Bronchial epithelial cell (primary cell): ENCODE measurements at regions not wholly inside any gene's neighbourhood (a gene's known extent, or its start where the extent isn't known, plus 50 kb on each side); places are given as distances from the start of the nearest gene placed in this dataset.
A peak's percentile ranks its signal among the peaks of the same experiment; 100 is the strongest.

Source experiments
- DNase-seq: peaks from one replicate; pipeline ENCODE4 v3.0.0-alpha.2; 2010; ENCODE audit warnings: low read depth
- FAIRE-seq: peaks from 2 replicates; lab custom pipeline; 2011; peaks lifted over from hg19 to GRCh38; lab: Jason Lieb, UNC
- H3K27me3 ChIP-seq: 2 replicates; pipeline ENCODE4 v1.5.1; 2011; ENCODE audit warnings: low read length; ENCODE audit not compliant: control insufficient read depth, insufficient read depth
- H3K36me3 ChIP-seq: 2 replicates; pipeline ENCODE4 v1.5.1; 2011; ENCODE audit warnings: low read length; ENCODE audit not compliant: control insufficient read depth, insufficient read depth
- H3K4me3 ChIP-seq: 2 replicates; pipeline ENCODE4 v1.5.1; 2011; ENCODE audit warnings: mild to moderate bottlenecking, low read depth, low read length, control low read depth
- CTCF ChIP-seq: IDR thresholded peaks from 2 replicates; pipeline ENCODE4 v1.5.1; 2011; ENCODE audit warnings: mild to moderate bottlenecking, moderate library complexity, low read length, control low read depth, inconsistent platforms; ENCODE audit not compliant: insufficient read depth, severe bottlenecking

GRCh38 chr10:94206176-94206575 is 156.6 kb downstream of the NOC3L start:
- Histone ChIP-seq H3K4me3 (no peak overlapping the region), H3K27me3 (no peaks in the 10 kb centered on the region), H3K36me3 (no peaks in the 10 kb centered on the region)
- DNase-seq (no peak), FAIRE-seq (peak; percentile 43)
- TF ChIP-seq CTCF, result no peak

- H3K27me3 ChIP-seq, result no peaks in the 10 kb centered on the region
- no peaks in the 10 kb centered on the region for H3K36me3 ChIP-seq
- no peak for TF ChIP-seq CTCF
- no peak overlapping the region for H3K4me3 ChIP-seq
- FAIRE-seq, result no peak
- no peak for DNase-seq
Measured at GRCh38 chr10:94208315-94208714, 154.4 kb downstream of the NOC3L start.

- no peak for TF ChIP-seq CTCF
- no peaks in the 10 kb centered on the region for H3K36me3 ChIP-seq
- no peaks in the 10 kb centered on the region for H3K27me3 ChIP-seq
- FAIRE-seq (peak; percentile 18), DNase-seq (no peak)
- H3K4me3 ChIP-seq, result no peak overlapping the region
Measured at GRCh38 chr10:94210440-94211168, 152.1 kb downstream of the NOC3L start.

- TF ChIP-seq CTCF, result no peak
- Histone ChIP-seq H3K36me3 (no peaks in the 10 kb centered on the region), H3K4me3 (no peak overlapping the region), H3K27me3 (no peaks in the 10 kb centered on the region)
- no peak for FAIRE-seq
- no peak for DNase-seq
Measured at GRCh38 chr10:94211169-94211510, 151.6 kb downstream of the NOC3L start.

GRCh38 chr10:94213001-94213530 is 149.7 kb downstream of the NOC3L start:
- FAIRE-seq (no peak), DNase-seq (peak; percentile 13)
- Histone ChIP-seq H3K4me3 (no peak overlapping the region), H3K36me3 (no peaks in the 10 kb centered on the region), H3K27me3 (no peaks in the 10 kb centered on the region)
- TF ChIP-seq CTCF, result no peak

- no peak for TF ChIP-seq CTCF
- H3K27me3 ChIP-seq, result no peaks in the 10 kb centered on the region
- FAIRE-seq (no peak), DNase-seq (no peak)
- no peak overlapping the region for H3K4me3 ChIP-seq
- H3K36me3 ChIP-seq, result no peaks in the 10 kb centered on the region
Measured at GRCh38 chr10:94213980-94214379, 148.8 kb downstream of the NOC3L start.
